Fibroblast of skin of left quadriceps (primary cell): ENCODE measurements at regions not wholly inside any gene's neighbourhood (a gene's known extent, or its start where the extent isn't known, plus 50 kb on each side); places are given as distances from the start of the nearest gene placed in this dataset.
A peak's percentile ranks its signal among the peaks of the same experiment; 100 is the strongest.

ENCODE experiments used
- DNase-seq, 2 experiments: peaks; one replicate each; pipeline ENCODE4 v3.0.0-alpha.2; 2013; ENCODE audit warnings: low read depth in 2 of 2

- no peak for DNase-seq
Observed at GRCh38 chr1:208419746-208420420, 175.7 kb upstream of the PLXNA2 start.

- DNase-seq: no peak
Observed at GRCh38 chr1:208420696-208421095, 176.5 kb upstream of the PLXNA2 start.

GRCh38 chr1:208421486-208421885, 177.3 kb upstream of the PLXNA2 start:
- DNase-seq: no peak

- no peak for DNase-seq
Observed at GRCh38 chr1:208423526-208423925, 179.3 kb upstream of the PLXNA2 start.

GRCh38 chr1:208425096-208425495, 180.9 kb upstream of the PLXNA2 start:
- DNase-seq: no peak

- no peak for DNase-seq
Observed at GRCh38 chr1:208430220-208430619, 186.0 kb upstream of the PLXNA2 start.

GRCh38 chr1:208431721-208432120, 187.5 kb upstream of the PLXNA2 start:
- peak; percentile 72 for DNase-seq

GRCh38 chr1:208432346-208432745, 188.2 kb upstream of the PLXNA2 start:
- DNase-seq: no peak

- DNase-seq: no peak
Observed at GRCh38 chr1:208433086-208433485, 188.9 kb upstream of the PLXNA2 start.

GRCh38 chr1:208433971-208434370, 189.8 kb upstream of the PLXNA2 start:
- DNase-seq: no peak

GRCh38 chr1:208437401-208437800, 193.2 kb upstream of the PLXNA2 start:
- peak; percentile 55 to 59 for DNase-seq

- no peak for DNase-seq
Observed at GRCh38 chr1:208438112-208438699, 194.0 kb upstream of the PLXNA2 start.

GRCh38 chr1:208445758-208446203, 201.6 kb upstream of the PLXNA2 start:
- no peak for DNase-seq

GRCh38 chr1:208446271-208446691, 202.1 kb upstream of the PLXNA2 start:
- DNase-seq: no peak

GRCh38 chr1:208448425-208448824, 204.2 kb upstream of the PLXNA2 start:
- DNase-seq: no peak

- no peak for DNase-seq
Observed at GRCh38 chr1:208449951-208450350, 205.8 kb upstream of the PLXNA2 start.

GRCh38 chr1:208450958-208451357, 206.8 kb upstream of the PLXNA2 start:
- no peak for DNase-seq

- DNase-seq: no peak
Observed at GRCh38 chr1:208455821-208456220, 211.6 kb upstream of the PLXNA2 start.

GRCh38 chr1:208456487-208456886, 212.3 kb upstream of the PLXNA2 start:
- DNase-seq: no peak

- no peak for DNase-seq
Observed at GRCh38 chr1:208460823-208461222, 216.6 kb upstream of the PLXNA2 start.

GRCh38 chr1:208461680-208462079, 217.5 kb upstream of the PLXNA2 start:
- DNase-seq: no peak

- no peak for DNase-seq
Observed at GRCh38 chr1:208462761-208463160, 218.6 kb upstream of the PLXNA2 start.

- no peak for DNase-seq
Observed at GRCh38 chr1:208465266-208465665, 221.1 kb upstream of the PLXNA2 start.
